AG09319 (cell line): ENCODE measurements at regions not wholly inside any gene's neighbourhood (a gene's known extent, or its start where the extent isn't known, plus 50 kb on each side); places are given as distances from the start of the nearest gene placed in this dataset.

Experiments
- DNase-seq: peaks from one replicate; pipeline ENCODE4 v3.0.0-alpha.2; 2010; ENCODE audit warnings: low read depth; ENCODE audit errors: extremely low read depth
- TF ChIP-seq, protein P1 (sequence below): IDR thresholded peaks from 2 replicates; pipeline ENCODE4 v1.5.1; 2011; ENCODE audit warnings: low read depth, mild to moderate bottlenecking, inconsistent platforms, low read length, moderate library complexity

DNA sequence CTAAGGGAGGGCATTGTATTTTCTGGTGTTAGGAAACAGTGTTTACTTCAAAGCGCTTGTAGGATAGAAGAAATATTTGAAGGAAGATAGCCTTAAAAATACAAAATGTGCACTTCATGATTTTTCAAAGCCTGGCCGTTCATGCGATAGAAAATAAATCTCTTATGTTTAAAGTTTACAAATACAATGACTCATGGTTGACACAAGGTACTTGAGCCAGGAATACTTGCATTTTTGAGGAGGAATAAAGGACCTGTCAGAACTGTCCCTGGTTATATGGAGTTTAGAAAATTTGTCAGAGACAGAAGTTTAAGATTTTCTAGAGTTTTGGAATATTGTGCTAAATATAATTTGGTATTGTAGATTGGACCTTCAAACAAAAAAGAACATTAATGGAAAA, 1223.2 kb upstream of the SLC10A2 start:
- TF ChIP-seq, protein P1, sequence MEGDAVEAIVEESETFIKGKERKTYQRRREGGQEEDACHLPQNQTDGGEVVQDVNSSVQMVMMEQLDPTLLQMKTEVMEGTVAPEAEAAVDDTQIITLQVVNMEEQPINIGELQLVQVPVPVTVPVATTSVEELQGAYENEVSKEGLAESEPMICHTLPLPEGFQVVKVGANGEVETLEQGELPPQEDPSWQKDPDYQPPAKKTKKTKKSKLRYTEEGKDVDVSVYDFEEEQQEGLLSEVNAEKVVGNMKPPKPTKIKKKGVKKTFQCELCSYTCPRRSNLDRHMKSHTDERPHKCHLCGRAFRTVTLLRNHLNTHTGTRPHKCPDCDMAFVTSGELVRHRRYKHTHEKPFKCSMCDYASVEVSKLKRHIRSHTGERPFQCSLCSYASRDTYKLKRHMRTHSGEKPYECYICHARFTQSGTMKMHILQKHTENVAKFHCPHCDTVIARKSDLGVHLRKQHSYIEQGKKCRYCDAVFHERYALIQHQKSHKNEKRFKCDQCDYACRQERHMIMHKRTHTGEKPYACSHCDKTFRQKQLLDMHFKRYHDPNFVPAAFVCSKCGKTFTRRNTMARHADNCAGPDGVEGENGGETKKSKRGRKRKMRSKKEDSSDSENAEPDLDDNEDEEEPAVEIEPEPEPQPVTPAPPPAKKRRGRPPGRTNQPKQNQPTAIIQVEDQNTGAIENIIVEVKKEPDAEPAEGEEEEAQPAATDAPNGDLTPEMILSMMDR: no peak
- DNase-seq: no peak

DNA sequence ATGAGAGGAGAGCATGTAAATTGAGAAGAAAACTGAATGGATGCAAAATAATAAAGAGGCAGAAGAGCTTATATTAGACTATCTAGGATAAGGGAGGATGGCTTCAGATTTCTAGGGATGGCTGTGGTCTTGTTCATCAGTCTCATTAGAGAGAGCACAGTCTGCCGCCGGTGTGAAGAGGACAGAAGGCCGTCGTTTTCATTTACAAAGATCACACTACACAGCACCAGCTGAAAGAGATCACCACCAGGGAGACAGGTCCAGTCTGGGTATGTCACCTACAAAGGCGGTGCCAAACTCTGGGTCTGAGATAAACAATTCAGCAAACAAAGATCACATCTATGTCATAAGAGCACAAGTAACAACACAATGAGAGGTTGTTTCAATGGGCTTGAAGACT, 1222.3 kb upstream of the SLC10A2 start:
- DNase-seq: no peak
- TF ChIP-seq, protein P1: no peak

DNA sequence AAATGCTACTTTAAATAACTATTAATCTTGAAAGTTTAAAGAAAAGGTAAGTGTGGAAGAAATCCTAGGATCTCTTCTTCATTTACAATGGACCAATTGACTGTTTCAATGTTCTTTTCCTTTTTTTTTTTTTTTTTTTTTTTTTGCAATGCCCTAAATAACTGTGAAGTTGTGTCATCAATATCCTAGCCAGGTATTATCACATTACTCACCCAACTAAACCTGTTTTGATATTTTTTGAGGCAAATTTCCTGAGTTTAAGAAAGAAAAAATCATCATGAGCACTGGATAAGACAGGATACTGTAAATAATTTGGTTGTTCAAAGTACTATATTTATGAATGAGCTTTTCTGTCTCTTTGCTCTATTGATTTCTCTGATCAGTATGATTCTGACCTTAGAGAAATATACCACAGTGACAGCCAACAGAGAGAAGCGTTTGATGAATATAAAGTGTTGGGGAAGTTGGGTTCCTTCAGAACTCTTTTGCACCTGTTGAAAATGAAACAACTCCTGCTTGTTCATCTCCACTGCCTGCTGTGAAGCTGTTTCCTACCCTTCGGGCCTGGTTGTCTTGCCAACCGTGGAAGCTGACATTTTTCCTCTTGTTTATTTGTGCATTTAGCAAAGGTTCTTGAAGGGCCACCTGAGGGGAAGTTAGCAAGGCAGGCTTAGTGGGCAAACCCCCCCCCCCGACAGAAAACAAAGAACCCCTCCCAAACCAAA, 1220.5 kb upstream of the SLC10A2 start:
- TF ChIP-seq, protein P1: no peak
- DNase-seq: no peak

DNA sequence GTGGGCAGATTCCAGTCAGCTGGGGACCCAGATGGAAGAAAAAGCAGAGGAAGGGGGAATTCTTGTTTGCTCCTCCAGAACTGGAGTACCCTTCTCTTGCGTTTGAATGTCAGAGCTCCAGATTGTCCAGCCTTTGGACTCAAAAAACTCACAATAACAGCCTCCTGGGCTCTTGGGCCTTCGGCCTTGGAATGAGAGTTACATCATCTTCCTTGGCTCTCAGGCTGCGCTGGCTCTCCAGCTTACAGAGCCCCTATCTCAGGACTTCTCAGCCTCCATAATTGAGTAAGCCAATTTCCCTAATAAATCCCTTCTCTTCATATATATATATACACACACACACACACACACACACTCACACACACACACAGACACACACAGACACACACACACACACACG, 1215.7 kb upstream of the SLC10A2 start:
- DNase-seq: no peak
- TF ChIP-seq, protein P1: no peak

DNA sequence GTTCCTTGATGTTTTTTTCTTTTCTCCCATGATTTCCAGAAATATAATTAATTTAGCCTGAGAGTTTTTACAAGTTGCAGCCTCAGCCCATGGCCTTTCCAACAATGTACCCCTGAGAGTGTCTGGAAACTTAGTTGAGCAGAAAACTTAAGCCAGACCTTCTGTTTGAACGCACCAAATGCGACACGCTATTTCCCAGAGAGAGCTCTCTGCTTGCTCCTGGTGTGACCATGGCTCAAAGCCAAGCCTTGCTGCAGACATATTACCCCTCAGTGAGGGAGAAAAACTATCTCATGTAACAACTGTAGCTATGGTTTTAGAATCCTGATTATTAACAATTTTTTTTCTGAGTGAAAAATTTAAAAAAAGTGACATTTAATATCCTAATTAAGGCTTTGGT, 1204.5 kb upstream of the SLC10A2 start:
- TF ChIP-seq, protein P1: no peak
- no peak for DNase-seq

DNA sequence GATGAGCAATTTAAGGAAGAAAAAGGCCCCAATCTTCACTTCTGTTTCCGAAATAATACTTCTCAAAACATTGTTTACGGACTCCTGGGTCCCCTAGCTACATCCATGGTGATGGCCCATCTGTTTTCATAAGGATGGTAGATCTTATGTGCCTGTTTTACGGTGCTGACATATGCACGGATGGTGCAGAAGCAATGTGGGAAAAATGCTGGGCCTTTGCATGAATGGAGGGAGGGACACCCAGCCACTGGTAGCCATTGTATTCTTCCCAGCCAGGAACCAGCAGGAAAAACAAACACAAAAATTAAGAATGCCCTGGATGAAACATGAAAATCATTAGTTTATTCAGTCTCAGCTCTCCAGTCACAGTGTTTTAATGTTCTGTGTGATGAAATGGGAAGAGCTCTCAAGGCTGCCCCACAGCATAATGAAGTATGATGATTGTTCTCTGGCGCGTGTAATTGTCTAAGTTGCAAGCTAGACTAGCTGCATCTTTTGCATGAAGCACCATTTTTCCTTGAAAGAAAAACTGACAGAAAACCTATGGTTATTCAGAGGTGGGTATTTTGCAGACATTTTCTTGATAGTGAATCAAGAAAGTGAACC, 1201.1 kb upstream of the SLC10A2 start:
- DNase-seq: no peak
- TF ChIP-seq, protein P1: no peak

DNA sequence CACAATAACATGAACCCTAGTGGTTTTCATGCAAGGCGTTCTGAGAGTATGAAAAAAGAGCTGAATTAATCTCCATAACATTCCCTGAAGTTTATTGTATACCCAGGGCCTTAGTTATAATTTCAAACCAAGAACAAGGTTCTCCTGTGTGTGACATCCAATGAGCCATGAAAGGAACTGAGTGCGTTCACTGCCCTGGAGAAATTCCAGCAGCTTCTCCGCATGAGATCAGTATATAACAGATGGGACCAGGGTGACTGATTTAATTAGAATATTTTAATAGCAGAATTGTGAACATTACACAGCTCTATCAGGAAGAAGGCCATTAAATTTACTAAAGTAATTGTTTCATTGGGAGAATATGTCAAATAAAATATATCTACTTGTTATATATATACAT, 1190.5 kb upstream of the SLC10A2 start:
- DNase-seq: no peak
- TF ChIP-seq, protein P1: no peak
